ENCODE measurements at regions not wholly inside any gene's neighbourhood (a gene's known extent, or its start where the extent isn't known, plus 50 kb on each side); places are given as distances from the start of the nearest gene placed in this dataset.

GRCh38 chr14:89542786-89543424 is 125.9 kb upstream of the FOXN3 start:
- Histone ChIP-seq H3K36me3 (replicated peaks in 1 of 2; ENCODE audit: control extremely low read depth in 1 of 2, control insufficient read depth in 1 of 2, extremely low read depth in 1 of 2, insufficient read depth in 2 of 2, low read length in 1 of 2) (no peaks in the 10 kb centered on the region), H3K79me2 (ENCODE audit: control insufficient read depth, insufficient read depth, low read length) (peaks cover 50% of the 10 kb centered on the region), H4K20me1 (ENCODE audit: control insufficient read depth, insufficient read depth, low read length, poor library complexity, severe bottlenecking) (peaks cover 7% of the 10 kb centered on the region), H3K27ac (ENCODE audit: low read length in 2 of 2) (no peak overlapping the region), H3K4me1 (ENCODE audit: control insufficient read depth in 2 of 2, insufficient read depth in 2 of 2, low read length in 2 of 2) (peaks cover 0 to 3% of the 10 kb centered on the region in 2 donors), H3K4me2 (replicated peaks; ENCODE audit: low read depth, low read length, poor library complexity, severe bottlenecking) (no peak overlapping the region), H3K9me3 (ENCODE audit: control extremely low read depth in 1 of 3, control insufficient read depth in 2 of 3, insufficient read depth in 1 of 3, low read length in 2 of 3) (no peaks in the 10 kb centered on the region), H2AFZ (ENCODE audit: insufficient read depth, low read depth, low read length, poor library complexity, severe bottlenecking) (no peak overlapping the region), H3K27me3 (replicated peaks in 1 of 4; ENCODE audit: control extremely low read depth in 1 of 4, control insufficient read depth in 3 of 4, insufficient read depth in 4 of 4, low read length in 3 of 4) (no peaks in the 10 kb centered on the region), H3K4me3 (ENCODE audit: control extremely low read depth in 1 of 5, extremely low read depth in 1 of 5, insufficient read depth in 1 of 5, low read depth in 2 of 5, low read length in 4 of 5) (no peak overlapping the region), H3K9ac (ENCODE audit: low read length) (no peak overlapping the region)
- intact Hi-C loops (cut with micrococcal nuclease): no loop called here
- H3K27ac Mint-ChIP-seq: peak overlapping the region; percentile 18
- no peaks in the 10 kb centered on the region for H3K27me3 Mint-ChIP-seq
- no peak overlapping the region for H3K4me3 Mint-ChIP-seq
- CTCF ChIA-PET: interaction anchor here (1.2 to 1.7 kb wide), 2 partner anchors 178 to 207 kb away, joined by 3 to 5 read pairs; no protein-coding TSS in a partner anchor
- DNase-seq (no peak), ATAC-seq (ENCODE audit: low read depth) (no peak)
- H3K4me1 Mint-ChIP-seq: peaks cover 18% of the 10 kb centered on the region
- no peak for TF ChIP-seq EZH2 (IDR thresholded peaks at IDR 0.05; ENCODE audit: borderline replicate concordance, insufficient read depth, low read depth, low read length, poor library complexity, severe bottlenecking)
- no peak for TF ChIP-seq CTCF (IDR thresholded peaks at IDR 0.05)
- POLR2A ChIA-PET: no interaction called here
- no peaks in the 10 kb centered on the region for H3K9me3 Mint-ChIP-seq (ENCODE audit: insufficient read depth)
- no CpG with 5 or more reads among the region's 4 CpGs for WGBS (ENCODE audit: insufficient coverage)

GRCh38 chr14:89540830-89541470 is 123.9 kb upstream of the FOXN3 start:
- intact Hi-C loops (cut with micrococcal nuclease): no loop called here
- ATAC-seq (ENCODE audit: low read depth) (no peak), DNase-seq (no peak)
- Mint-ChIP-seq H3K9me3 (ENCODE audit: insufficient read depth) (no peaks in the 10 kb centered on the region), H3K27ac (no peak overlapping the region), H3K27me3 (no peaks in the 10 kb centered on the region), H3K4me1 (peaks cover 18% of the 10 kb centered on the region), H3K4me3 (no peak overlapping the region)
- H4K20me1 ChIP-seq (ENCODE audit: control insufficient read depth, insufficient read depth, low read length, poor library complexity, severe bottlenecking): peaks cover 7% of the 10 kb centered on the region
- H3K9ac ChIP-seq (ENCODE audit: low read length): no peak overlapping the region
- ChIA-PET CTCF (no interaction called here), POLR2A (no interaction called here)
- no peak overlapping the region for H3K4me3 ChIP-seq (ENCODE audit: control extremely low read depth in 1 of 5, extremely low read depth in 1 of 5, insufficient read depth in 1 of 5, low read depth in 2 of 5, low read length in 4 of 5)
- no peak overlapping the region for H2AFZ ChIP-seq (ENCODE audit: insufficient read depth, low read depth, low read length, poor library complexity, severe bottlenecking)
- H3K27me3 ChIP-seq (replicated peaks in 1 of 4; ENCODE audit: control extremely low read depth in 1 of 4, control insufficient read depth in 3 of 4, insufficient read depth in 4 of 4, low read length in 3 of 4): no peaks in the 10 kb centered on the region
- 100% methylated on average over 2 of the region's 5 CpGs for WGBS (ENCODE audit: insufficient coverage)
- TF ChIP-seq EZH2 (IDR thresholded peaks at IDR 0.05; ENCODE audit: borderline replicate concordance, insufficient read depth, low read depth, low read length, poor library complexity, severe bottlenecking) (no peak), CTCF (IDR thresholded peaks at IDR 0.05) (no peak)
- peaks cover 0 to 3% of the 10 kb centered on the region in 2 donors for H3K4me1 ChIP-seq (ENCODE audit: control insufficient read depth in 2 of 2, insufficient read depth in 2 of 2, low read length in 2 of 2)
- H3K9me3 ChIP-seq (ENCODE audit: control extremely low read depth in 1 of 3, control insufficient read depth in 2 of 3, insufficient read depth in 1 of 3, low read length in 2 of 3): no peaks in the 10 kb centered on the region
- no peak overlapping the region for H3K27ac ChIP-seq (ENCODE audit: low read length in 2 of 2)
- H3K79me2 ChIP-seq (ENCODE audit: control insufficient read depth, insufficient read depth, low read length): peaks cover 55% of the 10 kb centered on the region
- no peak overlapping the region for H3K4me2 ChIP-seq (replicated peaks; ENCODE audit: low read depth, low read length, poor library complexity, severe bottlenecking)
- H3K36me3 ChIP-seq (replicated peaks in 1 of 2; ENCODE audit: control extremely low read depth in 1 of 2, control insufficient read depth in 1 of 2, extremely low read depth in 1 of 2, insufficient read depth in 2 of 2, low read length in 1 of 2): no peaks in the 10 kb centered on the region

Data from B cell (primary cell).